Suppressor macrophage (primary cell): ENCODE measurements at regions not wholly inside any gene's neighbourhood (a gene's known extent, or its start where the extent isn't known, plus 50 kb on each side); places are given as distances from the start of the nearest gene placed in this dataset.
"Not testable (repeated sequence)": the region's sequence is repeated elsewhere in the genome, so short reads cannot be mapped to it uniquely, and the experiment has no call there.

ENCODE experiments used
- DNase-seq, 4 experiments: peaks; one replicate each; pipeline ENCODE4 v3.0.0-alpha.2; 2020 to 2022

DNA sequence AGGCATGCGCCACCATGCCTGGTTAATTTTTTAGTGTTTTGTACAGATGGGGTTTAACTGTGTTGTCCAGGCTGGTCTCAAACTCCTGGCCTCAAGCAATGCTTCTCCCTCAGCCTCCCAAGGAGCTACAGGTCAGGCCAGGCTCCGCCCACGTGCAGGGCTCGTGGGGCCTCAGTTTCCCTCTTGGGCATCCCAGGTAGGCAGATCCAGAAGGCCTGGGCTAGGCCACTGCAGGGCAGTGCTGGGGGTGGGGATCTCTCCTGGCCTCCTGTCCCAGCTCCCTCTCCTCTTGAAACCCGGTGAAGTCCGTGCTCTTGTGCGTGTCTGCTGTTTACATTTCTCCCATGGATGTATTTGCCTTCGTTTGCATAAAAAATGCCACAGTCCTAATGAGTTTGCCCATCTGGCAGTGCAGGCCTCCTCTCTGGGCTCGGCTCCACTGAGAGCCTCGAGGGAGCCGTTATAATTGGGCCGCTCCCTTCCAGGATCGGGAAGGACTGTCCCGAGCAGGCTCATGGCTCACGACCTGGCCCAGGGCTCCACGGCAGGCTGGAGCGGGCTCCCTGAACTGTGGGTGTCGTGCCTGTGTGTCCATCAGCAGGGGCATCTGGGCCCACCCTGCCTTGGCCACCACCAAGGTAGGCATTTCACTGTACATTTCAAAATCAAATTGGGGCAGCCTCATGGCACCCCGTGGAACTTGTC lies 52.6 kb upstream of the RUFY1 start:
- DNase-seq = no peak

GRCh38 chr5:179495906-179496455 lies 54.4 kb upstream of the RUFY1 start:
- no peak for DNase-seq

- DNase-seq = no peak
Measured at GRCh38 chr5:179494774-179495526, 55.4 kb upstream of the RUFY1 start.

GRCh38 chr5:179488975-179489374 lies 61.4 kb upstream of the RUFY1 start:
- peak; percentile 23 to 58 (median 39) for DNase-seq

- DNase-seq = no peak
Measured at GRCh38 chr5:179488491-179488890, 61.9 kb upstream of the RUFY1 start.

DNA sequence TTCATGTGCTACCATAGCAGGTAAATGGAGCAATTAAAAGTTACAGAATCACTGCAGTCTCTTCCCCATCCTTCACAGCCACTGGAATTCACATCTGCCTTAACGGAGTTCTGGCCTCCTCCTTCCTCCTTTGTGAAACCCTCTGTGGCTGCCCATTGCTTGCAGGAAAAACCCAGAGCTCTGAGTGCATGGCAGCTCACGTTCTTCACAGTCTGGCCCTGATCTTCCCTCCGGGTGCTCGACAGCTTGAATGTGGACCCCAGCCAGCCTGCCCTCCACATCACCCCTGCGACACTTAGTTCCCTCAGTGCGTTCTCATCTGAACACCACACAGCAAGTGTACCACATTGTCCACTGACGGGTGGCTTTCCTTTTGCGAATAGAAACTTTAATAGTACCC lies 63.2 kb upstream of the RUFY1 start:
- DNase-seq = no peak

- DNase-seq = no peak
Measured at GRCh38 chr5:179486596-179487051, 63.7 kb upstream of the RUFY1 start.

DNA sequence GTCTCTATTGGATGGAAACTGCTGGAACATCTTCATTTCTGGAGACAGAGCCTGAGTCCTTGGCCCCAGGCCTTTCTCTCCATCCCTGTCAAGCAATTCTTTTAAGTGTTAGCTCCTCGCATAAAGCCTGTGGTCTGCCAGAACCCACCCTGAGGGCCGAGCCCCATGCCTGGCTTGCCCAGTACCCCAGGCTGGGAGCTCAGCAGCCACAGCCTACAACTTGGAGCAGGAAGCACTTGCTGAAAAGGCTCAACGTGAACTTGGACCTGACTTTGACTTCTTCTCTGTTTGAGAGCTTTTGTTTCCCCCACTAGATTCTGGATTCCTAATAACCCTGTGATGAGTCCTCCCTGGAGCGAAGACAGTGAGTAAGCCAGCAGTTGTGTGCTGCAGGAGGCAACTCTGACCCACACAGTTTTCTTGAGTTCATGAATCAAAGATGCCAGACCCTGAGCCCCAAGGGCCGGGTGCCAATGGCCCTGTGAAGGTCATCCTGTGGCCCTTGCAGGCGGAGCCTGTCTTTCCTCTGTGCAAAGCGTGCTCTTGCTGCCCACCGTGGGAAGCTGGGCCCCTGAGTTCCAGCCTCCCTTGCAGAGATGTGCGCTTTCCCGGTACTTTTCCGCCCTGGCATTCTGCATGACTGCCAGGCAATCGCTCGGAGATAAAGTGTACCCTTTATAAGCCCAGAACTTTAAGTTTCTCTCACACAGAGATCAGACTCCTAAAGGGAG lies 64.3 kb upstream of the RUFY1 start:
- DNase-seq = no peak

GRCh38 chr5:179484761-179485160 lies 65.6 kb upstream of the RUFY1 start:
- DNase-seq = no peak

- no peak for DNase-seq
Measured at GRCh38 chr5:179484201-179484600, 66.2 kb upstream of the RUFY1 start.

DNA sequence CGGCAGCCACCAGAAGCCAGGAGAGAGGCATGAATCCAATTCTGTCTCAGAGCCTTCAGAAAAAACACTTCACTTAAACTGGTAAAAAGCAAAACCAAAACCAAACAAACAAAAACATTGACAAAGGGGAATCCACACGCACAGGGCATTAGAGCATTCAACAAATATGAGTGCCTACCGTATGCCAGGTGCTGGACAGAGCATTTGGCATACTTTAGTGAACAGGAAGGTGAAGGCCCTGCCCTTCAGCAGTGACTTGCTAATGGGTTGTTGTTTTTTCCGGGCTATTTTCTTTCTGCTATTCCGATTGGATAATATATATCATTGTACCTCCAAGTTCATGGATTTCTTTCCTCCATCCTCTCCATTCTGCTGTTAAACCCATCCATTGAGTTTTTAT lies 71.7 kb upstream of the RUFY1 start:
- no peak for DNase-seq

GRCh38 chr5:179475208-179475751 lies 75.1 kb upstream of the RUFY1 start:
- peak; percentile 68 to 80 (median 72) for DNase-seq

- no peak for DNase-seq
Measured at GRCh38 chr5:179472641-179473040, 77.7 kb upstream of the RUFY1 start.

DNA sequence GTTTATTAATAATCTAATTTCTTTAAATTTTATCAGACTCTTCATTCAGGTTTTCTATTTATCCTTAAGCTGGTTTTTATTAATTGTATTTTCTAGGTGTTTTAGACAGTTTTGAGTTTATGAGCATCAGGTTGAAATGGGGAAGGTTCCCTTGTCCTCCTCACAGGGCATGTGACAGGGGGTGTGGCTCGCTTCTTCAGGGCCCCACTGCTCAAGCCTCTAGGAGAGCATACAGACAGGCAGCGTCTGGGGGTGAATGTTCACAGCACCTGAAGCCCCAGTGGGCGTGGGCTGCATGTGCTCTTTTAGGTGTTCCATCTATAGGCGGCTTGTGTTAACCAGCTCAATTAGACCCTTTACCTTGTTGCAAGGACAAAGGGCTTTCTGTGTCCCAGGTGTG lies 78.2 kb upstream of the RUFY1 start:
- no peak for DNase-seq

GRCh38 chr5:179470201-179470600 lies 80.2 kb upstream of the RUFY1 start:
- no peak for DNase-seq

- no peak for DNase-seq
Measured at GRCh38 chr5:179468696-179469095, 81.7 kb upstream of the RUFY1 start.

DNA sequence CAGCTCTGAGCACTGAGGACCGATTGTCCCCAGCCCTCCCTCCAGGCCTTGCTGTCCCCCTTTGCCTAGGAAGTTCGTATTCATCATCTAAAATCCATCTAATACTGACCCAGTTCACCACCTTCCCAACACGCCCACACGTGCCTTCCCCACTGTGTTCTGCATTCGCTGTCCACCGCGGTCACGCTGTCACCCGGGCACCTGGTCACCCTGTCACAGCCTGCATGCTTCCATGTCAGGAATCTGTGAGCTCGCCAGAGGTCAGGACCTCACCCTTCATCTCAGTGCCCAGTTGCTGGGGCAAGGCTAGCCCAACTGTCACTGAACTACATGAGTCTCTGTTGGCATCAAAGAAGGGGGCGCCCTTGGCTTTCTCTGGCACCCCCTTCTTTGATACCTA lies 82.9 kb upstream of the RUFY1 start:
- DNase-seq = no peak

DNA sequence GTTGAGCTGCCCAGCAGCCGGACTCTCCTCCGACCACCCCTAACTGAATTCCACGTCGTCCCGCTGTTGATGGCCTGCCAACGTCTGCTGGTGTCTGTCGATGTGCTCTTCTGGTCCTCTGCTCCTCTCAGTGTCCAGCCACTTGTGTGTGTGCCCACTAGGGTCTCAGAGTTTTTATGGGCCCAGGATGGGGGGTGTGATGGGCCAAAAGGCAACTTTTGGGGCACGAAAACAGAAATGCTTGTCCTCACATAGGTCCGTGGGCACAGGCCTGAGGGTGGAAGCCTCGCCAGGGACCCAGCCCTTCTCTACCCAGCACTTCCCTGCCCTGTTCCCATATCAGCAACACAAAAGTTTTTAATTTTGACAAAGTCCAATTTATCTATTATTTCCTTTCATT lies 85.7 kb upstream of the RUFY1 start:
- DNase-seq = no peak

DNA sequence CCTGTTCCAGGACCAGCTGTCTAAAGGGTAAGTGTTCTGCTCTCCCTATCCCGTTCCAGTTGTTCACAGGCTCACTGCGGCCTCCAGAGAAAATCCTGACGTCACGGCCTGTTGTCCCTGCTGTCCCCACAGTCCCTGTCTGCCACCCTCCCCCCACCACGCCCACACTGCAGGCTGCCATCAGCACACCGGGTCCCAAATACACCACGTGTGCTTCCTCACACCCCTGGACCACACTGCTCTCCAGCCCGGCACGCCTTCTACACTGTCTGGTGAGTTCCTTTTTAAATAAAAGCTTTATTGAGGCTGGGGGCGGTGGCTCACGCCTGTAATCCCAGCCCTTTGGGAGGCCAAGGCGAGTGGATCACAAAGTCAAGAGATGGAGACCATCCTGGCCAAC lies 88.3 kb upstream of the RUFY1 start:
- no peak for DNase-seq

GRCh38 chr5:179461576-179461975 lies 88.8 kb upstream of the RUFY1 start:
- DNase-seq = no peak

DNA sequence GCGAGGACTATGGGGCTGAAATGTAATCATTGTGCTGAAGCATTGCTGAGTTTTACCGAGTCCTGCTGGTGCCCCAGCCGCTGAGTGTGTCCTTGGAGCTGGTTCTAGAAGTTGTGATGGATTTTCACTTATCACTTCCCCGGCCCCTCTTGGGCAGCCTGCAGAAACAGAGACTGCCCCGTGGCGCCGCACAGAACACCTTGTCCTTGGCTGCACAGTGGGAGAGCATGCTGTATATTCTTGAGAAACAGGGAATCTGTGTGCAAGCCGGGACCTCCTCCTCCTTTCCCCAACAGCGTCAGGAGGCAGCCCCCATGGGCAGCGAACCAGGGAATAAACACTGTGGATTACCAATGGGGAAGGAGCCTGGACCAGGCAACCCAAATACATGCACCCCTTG lies 90.6 kb upstream of the RUFY1 start:
- DNase-seq = no peak

DNA sequence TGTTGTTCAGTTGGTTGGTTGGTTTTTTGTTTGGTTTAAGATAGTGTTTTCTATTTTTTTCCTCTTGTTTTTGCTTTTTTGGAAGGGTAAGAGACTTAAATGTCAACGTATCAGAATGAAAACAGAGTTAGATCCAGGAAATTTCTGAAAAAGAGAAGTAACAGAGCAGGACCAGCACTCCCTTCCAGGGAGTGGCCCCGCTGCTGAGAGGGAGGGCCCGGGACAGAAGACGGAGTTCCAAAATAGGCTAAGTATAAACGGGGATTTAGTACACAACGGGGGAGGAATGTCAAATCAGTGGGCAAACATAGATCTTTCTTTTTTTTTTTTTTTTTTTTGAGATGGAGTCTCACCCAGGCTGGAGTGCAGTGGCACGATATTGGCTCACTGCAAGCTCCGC lies 92.7 kb upstream of the RUFY1 start:
- DNase-seq = no peak

DNA sequence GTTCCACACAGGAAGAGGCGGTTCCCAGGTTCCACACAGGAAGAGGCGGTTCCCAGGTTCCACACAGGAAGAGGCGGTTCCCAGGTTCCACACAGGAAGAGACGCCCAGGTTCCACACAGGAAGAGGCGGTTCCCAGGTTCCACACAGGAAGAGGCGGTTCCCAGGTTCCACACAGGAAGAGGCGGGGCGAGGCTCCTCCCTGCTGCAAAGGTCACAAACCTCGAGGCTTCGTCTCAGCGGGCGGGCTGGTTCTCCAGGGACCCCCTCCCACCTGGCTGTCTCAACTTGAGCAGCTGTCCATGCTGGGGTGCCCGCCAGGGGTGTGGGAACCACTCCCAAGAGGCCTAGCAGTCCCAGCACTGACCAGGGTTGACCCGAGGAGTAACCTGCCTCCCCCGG lies 94.3 kb upstream of the RUFY1 start:
- DNase-seq = not testable (repeated sequence)
